IMR-90 (cell line): ENCODE measurements at regions not wholly inside any gene's neighbourhood (a gene's known extent, or its start where the extent isn't known, plus 50 kb on each side); places are given as distances from the start of the nearest gene placed in this dataset.

Experiments used
- CEBPB ChIP-seq: IDR thresholded peaks from 2 replicates; pipeline ENCODE4 v1.6.1; 2012; ENCODE audit warnings: low read depth, low read length, improper control_type of control experiment
- FOS ChIP-seq: fragments of 150-350 bp; IDR thresholded peaks from 2 replicates; pipeline ENCODE4 v1.6.1; 2016; ENCODE audit warnings: low read depth, low read length
- MAFK ChIP-seq: IDR thresholded peaks from 2 replicates; pipeline ENCODE4 v1.6.1; 2012; ENCODE audit warnings: low read depth, low read length, improper control_type of control experiment
- MXI1 ChIP-seq: IDR thresholded peaks from 2 replicates; pipeline ENCODE4 v1.6.1; 2012; ENCODE audit warnings: low read depth, mild to moderate bottlenecking, low read length, moderate library complexity, borderline replicate concordance
- POLR2A ChIP-seq: IDR thresholded peaks from 2 replicates; pipeline ENCODE4 v1.6.1; 2012; ENCODE audit warnings: mild to moderate bottlenecking, low read depth, low read length
- RFX5 ChIP-seq: IDR thresholded peaks from 2 replicates; pipeline ENCODE4 v1.8.0; 2012; ENCODE audit warnings: low read depth, mild to moderate bottlenecking, low read length, moderate library complexity
- USF2 ChIP-seq: fragments of 150-350 bp; IDR thresholded peaks from 2 replicates; pipeline ENCODE4 v1.6.1; 2017; ENCODE audit warnings: mild to moderate bottlenecking, antibody characterized with exemption, low read length, low read depth
- TF ChIP-seq, protein P1 (sequence below): conservative IDR thresholded peaks from 2 replicates; pipeline ENCODE4 v1.5.1; 2012; ENCODE audit warnings: mild to moderate bottlenecking, low read depth, low read length, improper control_type of control experiment

GRCh38 chr9:106156465-106156864 is 462.1 kb downstream of the TMEM38B start:
- TF ChIP-seq, protein P1, sequence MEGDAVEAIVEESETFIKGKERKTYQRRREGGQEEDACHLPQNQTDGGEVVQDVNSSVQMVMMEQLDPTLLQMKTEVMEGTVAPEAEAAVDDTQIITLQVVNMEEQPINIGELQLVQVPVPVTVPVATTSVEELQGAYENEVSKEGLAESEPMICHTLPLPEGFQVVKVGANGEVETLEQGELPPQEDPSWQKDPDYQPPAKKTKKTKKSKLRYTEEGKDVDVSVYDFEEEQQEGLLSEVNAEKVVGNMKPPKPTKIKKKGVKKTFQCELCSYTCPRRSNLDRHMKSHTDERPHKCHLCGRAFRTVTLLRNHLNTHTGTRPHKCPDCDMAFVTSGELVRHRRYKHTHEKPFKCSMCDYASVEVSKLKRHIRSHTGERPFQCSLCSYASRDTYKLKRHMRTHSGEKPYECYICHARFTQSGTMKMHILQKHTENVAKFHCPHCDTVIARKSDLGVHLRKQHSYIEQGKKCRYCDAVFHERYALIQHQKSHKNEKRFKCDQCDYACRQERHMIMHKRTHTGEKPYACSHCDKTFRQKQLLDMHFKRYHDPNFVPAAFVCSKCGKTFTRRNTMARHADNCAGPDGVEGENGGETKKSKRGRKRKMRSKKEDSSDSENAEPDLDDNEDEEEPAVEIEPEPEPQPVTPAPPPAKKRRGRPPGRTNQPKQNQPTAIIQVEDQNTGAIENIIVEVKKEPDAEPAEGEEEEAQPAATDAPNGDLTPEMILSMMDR = no peak
- no peak for TF ChIP-seq POLR2A
- TF ChIP-seq MAFK = no peak
- TF ChIP-seq MXI1 = no peak
- TF ChIP-seq CEBPB = no peak
- no peak for TF ChIP-seq USF2
- TF ChIP-seq RFX5 = no peak
- no peak for TF ChIP-seq FOS
